Limb (tissue), 2 donors: ENCODE measurements at regions not wholly inside any gene's neighbourhood (a gene's known extent, or its start where the extent isn't known, plus 50 kb on each side); places are given as distances from the start of the nearest gene placed in this dataset.

Source experiments
- DNase-seq, 2 donors: peaks; one replicate each; pipeline ENCODE4 v3.0.0-alpha.2; 2016; ENCODE audit errors: extremely low spot score in 2 of 2

GRCh38 chr11:106451228-106451922 lies 373.9 kb downstream of the AASDHPPT start:
- DNase-seq: no peak

GRCh38 chr11:106456647-106457046 lies 379.2 kb downstream of the AASDHPPT start:
- no peak for DNase-seq

DNA sequence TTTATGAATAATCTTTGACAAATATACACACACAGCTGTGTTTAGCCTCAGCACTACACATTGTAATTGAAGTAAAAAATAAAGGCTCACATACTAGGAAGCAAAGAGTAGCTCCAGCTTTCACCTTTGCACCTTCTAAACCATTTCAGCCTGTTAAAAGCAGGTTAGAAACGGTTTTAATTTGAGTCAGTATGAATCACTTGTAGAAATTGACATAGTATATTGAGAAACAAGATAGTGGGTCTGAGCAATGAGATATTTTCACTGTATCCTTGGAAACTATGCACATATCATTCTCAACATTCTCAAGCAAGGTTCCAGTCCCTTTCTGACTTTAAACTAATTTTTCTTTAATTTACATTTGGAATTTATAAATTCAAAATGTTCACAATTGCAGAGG lies 380.3 kb downstream of the AASDHPPT start:
- DNase-seq: no peak

GRCh38 chr11:106459135-106459534 lies 381.7 kb downstream of the AASDHPPT start:
- DNase-seq: no peak

- no peak for DNase-seq
These were observed 383.8 kb downstream of the AASDHPPT start for GRCh38 chr11:106461148-106461691.

- no peak for DNase-seq
These were observed 384.5 kb downstream of the AASDHPPT start for GRCh38 chr11:106461839-106462545.

- no peak for DNase-seq
These were observed 385.7 kb downstream of the AASDHPPT start for GRCh38 chr11:106463154-106463553.

- no peak for DNase-seq
These were observed 386.3 kb downstream of the AASDHPPT start for GRCh38 chr11:106463796-106464201.

DNA sequence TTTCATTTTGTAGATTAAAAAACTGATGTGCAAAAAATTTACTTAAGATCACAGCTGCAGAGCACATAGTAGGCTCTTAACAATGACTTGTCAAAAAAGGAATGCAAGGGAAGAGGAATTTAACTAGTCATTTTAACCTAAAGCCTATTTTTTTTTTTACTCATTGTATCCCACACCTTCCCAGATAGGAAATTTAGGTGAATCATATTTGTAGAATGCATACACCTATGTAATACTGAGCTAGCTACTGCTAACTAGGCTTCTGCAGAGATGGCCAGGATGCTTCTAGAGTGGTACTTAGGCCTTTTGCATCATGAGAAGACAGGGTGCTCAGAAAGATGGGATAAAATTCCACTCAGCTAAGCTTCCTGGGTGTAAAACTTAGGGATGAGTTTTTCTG lies 387.3 kb downstream of the AASDHPPT start:
- DNase-seq: no peak

- DNase-seq: no peak
These were observed 389.1 kb downstream of the AASDHPPT start for GRCh38 chr11:106466521-106467080.

DNA sequence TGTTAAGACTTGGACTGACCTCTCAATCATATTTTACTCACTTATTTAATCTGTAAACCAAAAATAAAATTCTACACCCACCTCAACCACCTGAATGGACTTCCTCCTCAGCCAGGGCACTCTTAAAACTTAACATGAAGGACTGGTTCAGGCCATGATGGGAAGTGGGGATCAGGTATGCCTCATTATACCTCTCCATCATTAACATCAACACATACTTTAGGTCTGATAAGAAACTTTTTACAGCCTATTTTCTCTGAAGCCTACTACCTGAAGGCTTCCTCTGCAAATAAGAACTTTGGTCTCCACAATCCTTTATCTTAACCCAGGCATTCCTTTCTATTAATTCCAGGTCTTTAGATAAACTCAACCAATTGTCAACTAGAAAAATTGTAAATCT lies 390.0 kb downstream of the AASDHPPT start:
- DNase-seq: no peak

DNA sequence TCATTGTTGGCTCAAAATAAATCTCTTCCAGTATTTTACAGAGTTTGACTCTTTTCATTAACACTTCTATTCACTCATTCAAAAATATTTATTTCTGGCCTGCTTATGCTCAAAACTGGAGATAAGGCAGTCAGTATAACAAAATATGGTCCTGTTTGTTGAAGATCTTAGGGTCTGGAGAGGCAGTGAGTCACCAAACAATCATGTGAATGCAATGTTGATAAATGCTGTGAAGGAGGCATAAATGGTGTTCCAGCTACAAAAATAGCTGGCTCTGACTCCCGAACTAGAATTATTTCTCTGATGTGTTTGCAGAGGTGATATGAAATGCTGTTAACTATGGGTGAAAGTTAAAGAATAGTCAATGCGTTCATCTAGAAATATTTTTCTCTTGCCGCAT lies 390.6 kb downstream of the AASDHPPT start:
- no peak for DNase-seq

GRCh38 chr11:106468531-106468930 lies 391.1 kb downstream of the AASDHPPT start:
- no peak for DNase-seq

DNA sequence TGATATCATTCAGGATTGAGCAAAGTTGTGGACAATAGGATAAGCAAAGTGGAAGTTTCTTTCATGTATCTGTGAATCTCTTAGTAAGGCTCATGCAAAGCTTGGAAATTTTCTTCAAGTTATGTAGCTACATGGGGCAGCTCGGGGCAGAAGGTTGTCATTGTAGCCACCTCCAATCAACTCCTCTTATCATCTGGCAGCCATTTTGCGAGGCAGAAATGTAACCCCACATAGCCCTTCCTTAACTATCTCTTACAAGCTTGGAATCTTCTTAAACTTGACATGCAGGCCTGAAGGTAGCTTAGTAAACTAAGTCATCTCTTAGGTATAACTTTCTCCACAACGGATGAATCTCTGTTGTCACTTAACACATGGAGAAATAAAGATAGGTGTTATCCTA lies 392.8 kb downstream of the AASDHPPT start:
- DNase-seq: no peak

DNA sequence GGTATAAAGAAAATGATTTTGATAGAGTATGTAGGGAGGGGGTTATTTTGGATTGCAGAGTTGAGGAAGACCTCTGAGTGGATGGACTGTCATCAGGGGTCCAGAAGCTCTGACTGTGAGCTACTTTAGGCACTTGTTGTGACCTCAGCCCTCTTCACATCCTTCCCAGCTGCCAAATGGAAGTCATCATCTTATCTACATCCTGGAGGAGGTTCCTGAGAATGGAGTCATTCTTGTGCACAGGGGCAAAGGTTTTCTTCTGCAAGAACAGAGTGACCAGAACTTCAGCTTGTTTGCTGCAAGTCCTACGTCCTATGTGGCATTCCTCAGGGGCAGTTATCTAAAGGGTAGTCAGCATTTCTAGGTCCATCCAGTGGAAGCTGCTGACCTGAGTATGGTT lies 393.8 kb downstream of the AASDHPPT start:
- no peak for DNase-seq

DNA sequence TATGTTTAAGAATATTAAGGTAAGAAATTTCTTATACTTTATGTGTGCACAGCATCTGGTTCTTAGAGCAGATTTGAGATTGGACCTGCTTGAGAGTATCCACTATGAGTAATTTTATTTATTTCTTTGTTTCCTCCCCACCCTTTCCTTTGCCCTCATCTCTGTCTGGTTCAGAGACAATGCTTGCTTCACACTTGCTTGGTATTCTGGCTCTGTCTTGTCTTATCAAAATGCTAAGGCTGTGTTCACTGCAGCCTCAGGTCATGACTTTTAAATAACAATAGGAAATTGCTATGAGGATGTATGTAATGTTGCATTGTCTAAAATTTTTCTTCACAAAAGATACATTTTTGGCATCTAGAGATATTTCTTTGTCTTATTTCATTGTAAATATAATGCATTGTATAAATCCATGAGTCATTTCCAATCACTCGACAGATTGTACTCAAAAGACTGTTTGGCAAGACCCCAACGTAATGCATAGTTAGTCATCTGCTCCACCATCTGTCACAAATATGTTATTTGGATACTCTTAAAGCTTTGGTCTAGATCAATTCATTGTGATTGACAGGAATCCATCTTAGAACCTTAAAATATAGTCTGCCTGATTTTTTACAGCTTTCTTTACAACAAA lies 395.7 kb downstream of the AASDHPPT start:
- no peak for DNase-seq

DNA sequence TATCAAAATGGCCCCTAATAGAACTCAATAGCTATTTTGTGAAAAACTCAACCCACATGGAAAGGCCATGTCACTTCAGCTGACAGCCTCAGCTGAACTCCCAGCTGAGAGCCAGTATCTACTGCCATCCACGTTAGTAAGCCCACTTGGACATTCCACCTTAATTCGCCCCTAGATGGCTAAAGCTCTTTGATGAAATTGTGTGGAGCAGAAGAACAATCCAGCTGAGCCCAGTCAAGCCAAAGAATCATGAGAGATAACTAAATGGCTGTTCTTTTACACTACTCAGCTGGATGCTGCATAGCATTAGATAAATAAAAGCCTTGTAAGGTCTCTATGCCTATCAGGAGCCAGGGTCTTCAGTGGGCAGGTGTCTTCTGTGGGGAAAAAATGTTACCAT lies 396.8 kb downstream of the AASDHPPT start:
- no peak for DNase-seq

DNA sequence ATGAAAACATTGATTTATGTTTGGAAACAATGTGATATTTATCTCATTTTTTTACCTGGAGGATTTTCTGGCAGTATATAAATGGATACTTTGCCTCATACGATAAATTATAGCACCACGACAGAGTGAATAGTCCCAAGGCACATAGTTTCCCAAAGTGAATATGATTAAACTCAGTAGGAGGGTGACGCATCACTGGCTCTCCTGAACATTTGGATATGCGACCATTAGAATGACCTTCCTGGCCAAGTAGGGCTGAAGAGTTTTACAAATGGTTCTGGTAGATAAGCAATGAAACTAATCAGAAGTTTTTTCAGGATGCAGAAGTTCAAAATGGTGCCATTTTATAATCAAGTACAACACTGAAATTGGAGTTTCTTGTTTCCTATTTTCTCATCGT lies 397.7 kb downstream of the AASDHPPT start:
- DNase-seq: no peak

GRCh38 chr11:106477776-106478175 lies 400.3 kb downstream of the AASDHPPT start:
- no peak for DNase-seq

- DNase-seq: no peak
These were observed 402.2 kb downstream of the AASDHPPT start for GRCh38 chr11:106479646-106480045.

- DNase-seq: no peak
These were observed 403.2 kb downstream of the AASDHPPT start for GRCh38 chr11:106480581-106481190.
